Astrocyte (in vitro differentiated cells and primary cell): ENCODE measurements at regions not wholly inside any gene's neighbourhood (a gene's known extent, or its start where the extent isn't known, plus 50 kb on each side); places are given as distances from the start of the nearest gene placed in this dataset.

Source experiments
- EZH2 ChIP-seq: IDR thresholded peaks from 2 replicates; pipeline ENCODE4 v1.6.1; 2012; ENCODE audit warnings: mild to moderate bottlenecking, low read length, inconsistent platforms; ENCODE audit not compliant: insufficient read depth
- TF ChIP-seq, protein P1 (sequence below): IDR thresholded peaks from 2 replicates; pipeline ENCODE4 v1.5.1; 2011; ENCODE audit warnings: low read depth, mild to moderate bottlenecking, inconsistent platforms, low read length, moderate library complexity; ENCODE audit not compliant: insufficient read depth

- TF ChIP-seq, protein P1, sequence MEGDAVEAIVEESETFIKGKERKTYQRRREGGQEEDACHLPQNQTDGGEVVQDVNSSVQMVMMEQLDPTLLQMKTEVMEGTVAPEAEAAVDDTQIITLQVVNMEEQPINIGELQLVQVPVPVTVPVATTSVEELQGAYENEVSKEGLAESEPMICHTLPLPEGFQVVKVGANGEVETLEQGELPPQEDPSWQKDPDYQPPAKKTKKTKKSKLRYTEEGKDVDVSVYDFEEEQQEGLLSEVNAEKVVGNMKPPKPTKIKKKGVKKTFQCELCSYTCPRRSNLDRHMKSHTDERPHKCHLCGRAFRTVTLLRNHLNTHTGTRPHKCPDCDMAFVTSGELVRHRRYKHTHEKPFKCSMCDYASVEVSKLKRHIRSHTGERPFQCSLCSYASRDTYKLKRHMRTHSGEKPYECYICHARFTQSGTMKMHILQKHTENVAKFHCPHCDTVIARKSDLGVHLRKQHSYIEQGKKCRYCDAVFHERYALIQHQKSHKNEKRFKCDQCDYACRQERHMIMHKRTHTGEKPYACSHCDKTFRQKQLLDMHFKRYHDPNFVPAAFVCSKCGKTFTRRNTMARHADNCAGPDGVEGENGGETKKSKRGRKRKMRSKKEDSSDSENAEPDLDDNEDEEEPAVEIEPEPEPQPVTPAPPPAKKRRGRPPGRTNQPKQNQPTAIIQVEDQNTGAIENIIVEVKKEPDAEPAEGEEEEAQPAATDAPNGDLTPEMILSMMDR: no peak
- TF ChIP-seq EZH2: no peak
Observed at GRCh38 chr9:135284386-135285134, 195.0 kb upstream of the PPP1R26 start.
